ENCODE measurements at regions not wholly inside any gene's neighbourhood (a gene's known extent, or its start where the extent isn't known, plus 50 kb on each side); places are given as distances from the start of the nearest gene placed in this dataset.
"Not testable (repeated sequence)": the region's sequence is repeated elsewhere in the genome, so short reads cannot be mapped to it uniquely, and the experiment has no call there.

- no peak for DNase-seq
Observed at GRCh38 chr2:43068631-43069517, 157.5 kb downstream of the ZFP36L2 start.

- DNase-seq = no peak
Observed at GRCh38 chr2:43068041-43068533, 158.3 kb downstream of the ZFP36L2 start.

GRCh38 chr2:43067254-43068040, 159.0 kb downstream of the ZFP36L2 start:
- no peak for DNase-seq

- not testable (repeated sequence) for DNase-seq
Observed at GRCh38 chr2:43066541-43067253, 159.7 kb downstream of the ZFP36L2 start.

- no peak for DNase-seq
Observed at GRCh38 chr2:43065871-43066270, 160.5 kb downstream of the ZFP36L2 start.

GRCh38 chr2:43065036-43065435, 161.4 kb downstream of the ZFP36L2 start:
- no peak for DNase-seq

GRCh38 chr2:43063096-43063495, 163.3 kb downstream of the ZFP36L2 start:
- not testable (repeated sequence) for DNase-seq

- no peak for DNase-seq
Observed at GRCh38 chr2:43062058-43062457, 164.3 kb downstream of the ZFP36L2 start.

GRCh38 chr2:43060390-43061016, 165.9 kb downstream of the ZFP36L2 start:
- no peak for DNase-seq

GRCh38 chr2:43059183-43059897, 167.1 kb downstream of the ZFP36L2 start:
- DNase-seq = no peak

- no peak for DNase-seq
Observed at GRCh38 chr2:43058726-43059110, 167.7 kb downstream of the ZFP36L2 start.

GRCh38 chr2:43057742-43058725, 168.4 kb downstream of the ZFP36L2 start:
- DNase-seq = no peak

- no peak for DNase-seq
Observed at GRCh38 chr2:43057026-43057741, 169.2 kb downstream of the ZFP36L2 start.

GRCh38 chr2:43055985-43056384, 170.4 kb downstream of the ZFP36L2 start:
- no peak for DNase-seq

GRCh38 chr2:43055086-43055912, 171.1 kb downstream of the ZFP36L2 start:
- no peak for DNase-seq

- DNase-seq = no peak
Observed at GRCh38 chr2:43054367-43054766, 172.0 kb downstream of the ZFP36L2 start.

GRCh38 chr2:43052944-43053306, 173.5 kb downstream of the ZFP36L2 start:
- no peak for DNase-seq

- DNase-seq = no peak
Observed at GRCh38 chr2:43052204-43052943, 174.0 kb downstream of the ZFP36L2 start.
